Naive thymus-derived CD4-positive, alpha-beta T cell (primary cell): ENCODE measurements at regions not wholly inside any gene's neighbourhood (a gene's known extent, or its start where the extent isn't known, plus 50 kb on each side); places are given as distances from the start of the nearest gene placed in this dataset.

Source experiments
- ATAC-seq: fragments of 150-1000 bp; cut with Tn5 transposase; 2 replicates; pipeline ENCODE4 v1.10.0; 2021; ENCODE audit warnings: mild to moderate bottlenecking, moderate library complexity
- CTCF ChIA-PET: fragments of 350-600 bp; sonication (Branson Sonifier 250); formaldehyde crosslinking; loops from one replicate; lab custom pipeline; 2021; ENCODE audit warnings: antibody characterized with exemption; lab: Charles Lee
- POLR2A ChIA-PET: fragments of 350-600 bp; sonication (Branson Sonifier 250); formaldehyde crosslinking; loops from one replicate; lab custom pipeline; 2021; ENCODE audit warnings: antibody characterized with exemption, inconsistent platforms; lab: Charles Lee
- DNase-seq, 9 donors: peaks; one replicate each; pipeline versions ENCODE4 v3.0.0 to v3.0.0-alpha.2; 2020 to 2022; ENCODE audit warnings: mixed read lengths in 1 of 9
- H3K27ac ChIP-seq: one replicate; pipeline ENCODE4 v1.7.0; 2013; ENCODE audit warnings: mild to moderate bottlenecking, low read depth, low read length, moderate library complexity
- H3K27me3 ChIP-seq, 2 donors: one replicate each; pipeline ENCODE4 v1.7.0; 2013; ENCODE audit warnings: low read length in 2 of 2, mild to moderate bottlenecking in 2 of 2, moderate library complexity in 2 of 2; ENCODE audit not compliant: control insufficient read depth in 2 of 2, insufficient read depth in 2 of 2
- H3K36me3 ChIP-seq, 3 experiments: 1 replicate in 2 of 3; 2 replicates in 1 of 3; pipeline ENCODE4 v1.7.0; 2013; ENCODE audit warnings: low read length in 3 of 3, mild to moderate bottlenecking in 3 of 3, moderate library complexity in 1 of 3; ENCODE audit not compliant: insufficient read depth in 3 of 3, control insufficient read depth in 2 of 3
- H3K4me1 ChIP-seq, 2 donors: one replicate each; pipeline ENCODE4 v1.7.0; 2013; ENCODE audit warnings: low read length in 2 of 2, mild to moderate bottlenecking in 2 of 2, moderate library complexity in 1 of 2; ENCODE audit not compliant: control insufficient read depth in 2 of 2, insufficient read depth in 2 of 2
- H3K4me3 ChIP-seq: 2 replicates; pipeline ENCODE4 v1.7.0; 2013; ENCODE audit warnings: mild to moderate bottlenecking, low read length
- H3K9me3 ChIP-seq, 3 experiments: 1 replicate in 2 of 3; 2 replicates in 1 of 3; pipeline ENCODE4 v1.7.0; 2013; ENCODE audit warnings: low read length in 3 of 3; ENCODE audit not compliant: control insufficient read depth in 2 of 3
- H3K27ac Mint-ChIP-seq, 9 donors: one replicate each; pipeline ENCODE4 v1.8.0; 2020 to 2022; ENCODE audit warnings: mixed read lengths in 9 of 9, mild to moderate bottlenecking in 8 of 9, moderate library complexity in 5 of 9, inconsistent platforms in 2 of 9
- H3K27me3 Mint-ChIP-seq, 5 donors: one replicate each; pipeline ENCODE4 v1.8.0; 2021 to 2022; ENCODE audit warnings: mixed read lengths in 5 of 5, mild to moderate bottlenecking in 1 of 5
- H3K36me3 Mint-ChIP-seq, 5 donors: one replicate each; pipeline ENCODE4 v1.8.0; 2020 to 2022; ENCODE audit warnings: mixed read lengths in 5 of 5, mild to moderate bottlenecking in 3 of 5, inconsistent platforms in 1 of 5
- H3K4me1 Mint-ChIP-seq, 7 donors: one replicate each; pipeline ENCODE4 v1.8.0; 2020 to 2022; ENCODE audit warnings: mixed read lengths in 7 of 7, mild to moderate bottlenecking in 3 of 7, inconsistent platforms in 1 of 7
- H3K4me3 Mint-ChIP-seq, 10 donors: one replicate each; pipeline ENCODE4 v1.8.0; 2020 to 2022; ENCODE audit warnings: mild to moderate bottlenecking in 10 of 10, mixed read lengths in 10 of 10, moderate library complexity in 6 of 10, inconsistent platforms in 2 of 10
- H3K9me3 Mint-ChIP-seq, 11 donors: one replicate each; pipeline ENCODE4 v1.8.0; 2020 to 2022; ENCODE audit warnings: mixed read lengths in 11 of 11, mild to moderate bottlenecking in 4 of 11, inconsistent platforms in 1 of 11, moderate library complexity in 1 of 11
- intact Hi-C, 2 donors: fragments of 100-400 bp; cut with micrococcal nuclease; formaldehyde crosslinking; loops; one replicate each; pipeline ENCODE4 v1.15.1; 2023

DNA sequence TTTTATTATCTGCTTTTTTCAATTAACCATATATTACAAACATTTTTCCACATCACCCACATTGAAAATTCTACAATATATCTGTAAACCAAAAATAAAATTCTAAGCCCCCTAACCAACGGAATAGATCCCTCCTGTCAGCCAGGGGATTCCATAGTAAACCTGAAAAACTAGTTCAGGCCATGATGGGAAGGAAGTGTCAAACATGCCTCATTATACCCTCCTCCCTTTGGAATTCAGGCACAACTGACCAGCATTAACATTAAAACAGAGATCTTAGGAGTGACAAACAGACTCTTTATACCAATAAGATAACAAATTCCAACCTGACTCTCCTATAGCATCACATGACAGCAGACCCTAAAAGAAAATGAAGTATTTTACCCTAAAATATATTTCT is 113.7 kb upstream of the DMRT1 start:
- no peaks in the 10 kb centered on the region for H3K4me1 ChIP-seq
- H3K36me3 Mint-ChIP-seq = peaks cover 4 to 30% (median 13%) of the 10 kb centered on the region in 5 donors
- ATAC-seq (no peak), DNase-seq (no peak)
- H3K27me3 Mint-ChIP-seq = no peaks in the 10 kb centered on the region
- peaks cover 0 to 6% (median 0%) of the 10 kb centered on the region in 3 experiments for H3K36me3 ChIP-seq
- no peaks in the 10 kb centered on the region for H3K9me3 Mint-ChIP-seq
- intact Hi-C loops = no loop called here
- no peaks in the 10 kb centered on the region for H3K9me3 ChIP-seq
- H3K27me3 ChIP-seq = no peaks in the 10 kb centered on the region
- H3K4me1 Mint-ChIP-seq = peaks cover 0 to 7% (median 0%) of the 10 kb centered on the region in 7 donors
- no peak overlapping the region for H3K27ac Mint-ChIP-seq
- no peak overlapping the region for H3K4me3 Mint-ChIP-seq
- no peak overlapping the region for H3K27ac ChIP-seq
- CTCF ChIA-PET = no interaction called here
- POLR2A ChIA-PET = no interaction called here
- H3K4me3 ChIP-seq = no peak overlapping the region

DNA sequence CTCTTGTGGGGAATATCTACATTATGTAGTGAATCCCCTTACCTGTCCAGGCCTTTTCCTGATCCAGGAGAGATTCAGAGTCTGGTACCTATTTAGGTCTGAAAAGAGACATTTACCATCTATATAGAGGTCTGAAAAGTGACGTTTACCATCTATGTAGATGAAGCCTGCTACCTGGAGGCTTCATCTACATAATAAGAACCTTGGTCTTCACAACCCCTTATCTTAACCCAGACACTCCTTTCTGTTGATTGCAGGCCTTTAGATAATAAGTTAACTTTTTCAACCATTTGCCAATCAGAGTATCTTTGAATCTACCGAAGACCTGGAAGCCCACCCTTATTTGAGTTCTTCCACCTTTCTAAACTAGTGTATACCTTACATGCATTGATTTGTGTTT is 113.0 kb upstream of the DMRT1 start:
- Histone ChIP-seq H3K27ac (no peak overlapping the region), H3K4me1 (no peaks in the 10 kb centered on the region), H3K27me3 (no peaks in the 10 kb centered on the region), H3K4me3 (no peak overlapping the region), H3K9me3 (no peaks in the 10 kb centered on the region), H3K36me3 (peaks cover 0 to 6% (median 0%) of the 10 kb centered on the region in 3 experiments)
- Mint-ChIP-seq H3K27me3 (no peaks in the 10 kb centered on the region), H3K4me1 (peaks cover 0 to 7% (median 0%) of the 10 kb centered on the region in 7 donors), H3K4me3 (no peak overlapping the region), H3K27ac (no peak overlapping the region), H3K36me3 (peaks cover 4 to 27% (median 14%) of the 10 kb centered on the region in 5 donors), H3K9me3 (no peaks in the 10 kb centered on the region)
- POLR2A ChIA-PET = no interaction called here
- DNase-seq = no peak
- intact Hi-C loops = no loop called here
- CTCF ChIA-PET = no interaction called here
- no peak for ATAC-seq

DNA sequence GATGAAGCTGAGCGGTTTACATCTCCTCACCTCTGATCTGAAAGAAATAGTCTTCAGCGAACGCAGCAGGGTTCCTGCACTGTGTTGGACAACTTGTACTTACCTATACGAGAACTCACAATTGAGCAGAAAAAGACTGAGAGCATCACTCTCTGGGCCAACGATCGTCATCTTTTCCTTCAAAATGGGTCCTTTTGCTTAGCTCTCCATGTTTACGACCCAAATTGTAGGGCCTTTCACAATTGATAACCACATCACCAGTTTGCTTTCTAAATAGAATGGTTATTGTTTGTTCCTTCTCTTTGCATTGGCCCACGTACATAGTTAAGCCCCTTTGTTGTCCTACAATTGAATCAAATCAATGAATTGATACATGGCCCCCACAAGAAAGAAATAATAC is 110.0 kb upstream of the DMRT1 start:
- CTCF ChIA-PET = no interaction called here
- ATAC-seq = no peak

DNA sequence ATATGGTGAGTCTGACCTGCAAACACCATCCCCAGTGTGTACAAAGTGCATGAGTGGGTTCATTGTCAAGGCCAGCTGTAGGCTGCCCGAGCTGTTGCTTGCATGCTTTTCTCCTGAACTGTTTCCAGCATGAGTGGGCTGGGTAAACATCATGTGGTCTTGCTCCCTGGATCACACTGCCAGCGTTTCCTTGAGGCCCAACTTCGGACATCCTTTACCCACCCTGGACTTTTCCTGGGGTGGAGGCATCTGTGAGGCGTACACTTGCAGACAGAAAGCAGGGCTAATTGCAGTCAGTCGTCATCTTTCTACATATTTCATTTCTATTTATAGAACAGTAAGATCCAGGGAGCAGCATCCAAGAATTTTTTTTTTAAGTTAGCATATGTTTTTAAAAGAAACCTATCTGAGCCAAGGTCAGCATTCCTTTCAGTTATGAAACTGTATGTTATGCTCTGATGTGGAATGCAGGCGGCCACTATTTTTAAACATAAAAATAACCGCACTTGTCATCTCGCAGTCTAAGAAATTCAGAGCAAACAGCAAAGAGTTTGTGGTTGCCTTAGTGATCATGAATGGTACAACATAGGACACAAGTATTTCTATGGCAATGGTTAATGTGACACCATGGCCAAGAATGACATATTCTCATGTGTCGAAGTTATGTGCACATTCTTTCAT is 106.5 kb upstream of the DMRT1 start:
- Histone ChIP-seq H3K27ac (no peak overlapping the region), H3K9me3 (no peaks in the 10 kb centered on the region), H3K4me1 (no peaks in the 10 kb centered on the region), H3K27me3 (no peaks in the 10 kb centered on the region), H3K4me3 (no peak overlapping the region), H3K36me3 (peaks cover 0 to 35% (median 0%) of the 10 kb centered on the region in 3 experiments)
- intact Hi-C loops = no loop called here
- DNase-seq (no peak), ATAC-seq (no peak)
- Mint-ChIP-seq H3K4me3 (no peak overlapping the region), H3K9me3 (no peaks in the 10 kb centered on the region), H3K27ac (no peak overlapping the region), H3K27me3 (no peaks in the 10 kb centered on the region), H3K4me1 (peaks cover 0 to 1% (median 0%) of the 10 kb centered on the region in 7 donors), H3K36me3 (peaks cover 4 to 22% (median 14%) of the 10 kb centered on the region in 5 donors)
- ChIA-PET POLR2A (interaction anchor here (0.7 kb wide), 1 partner anchor 16 kb away, joined by 6 read pairs; no protein-coding TSS in a partner anchor), CTCF (interaction anchor here (0.6 kb wide), 1 partner anchor 9 kb away, joined by 6 read pairs; no protein-coding TSS in a partner anchor)

More for the DNA sequence above, 110.0 kb upstream of the DMRT1 start:
- Mint-ChIP-seq H3K36me3 (peaks cover 4 to 28% (median 14%) of the 10 kb centered on the region in 5 donors), H3K27ac (no peak overlapping the region), H3K27me3 (no peaks in the 10 kb centered on the region), H3K4me3 (no peak overlapping the region), H3K4me1 (peaks cover 0 to 7% (median 0%) of the 10 kb centered on the region in 7 donors), H3K9me3 (no peaks in the 10 kb centered on the region)
- Histone ChIP-seq H3K4me3 (no peak overlapping the region), H3K4me1 (no peaks in the 10 kb centered on the region), H3K27me3 (no peaks in the 10 kb centered on the region), H3K36me3 (peaks cover 0 to 15% (median 0%) of the 10 kb centered on the region in 3 experiments), H3K9me3 (no peaks in the 10 kb centered on the region), H3K27ac (no peak overlapping the region)
- intact Hi-C loops = no loop called here
- POLR2A ChIA-PET = no interaction called here
- DNase-seq = no peak

DNA sequence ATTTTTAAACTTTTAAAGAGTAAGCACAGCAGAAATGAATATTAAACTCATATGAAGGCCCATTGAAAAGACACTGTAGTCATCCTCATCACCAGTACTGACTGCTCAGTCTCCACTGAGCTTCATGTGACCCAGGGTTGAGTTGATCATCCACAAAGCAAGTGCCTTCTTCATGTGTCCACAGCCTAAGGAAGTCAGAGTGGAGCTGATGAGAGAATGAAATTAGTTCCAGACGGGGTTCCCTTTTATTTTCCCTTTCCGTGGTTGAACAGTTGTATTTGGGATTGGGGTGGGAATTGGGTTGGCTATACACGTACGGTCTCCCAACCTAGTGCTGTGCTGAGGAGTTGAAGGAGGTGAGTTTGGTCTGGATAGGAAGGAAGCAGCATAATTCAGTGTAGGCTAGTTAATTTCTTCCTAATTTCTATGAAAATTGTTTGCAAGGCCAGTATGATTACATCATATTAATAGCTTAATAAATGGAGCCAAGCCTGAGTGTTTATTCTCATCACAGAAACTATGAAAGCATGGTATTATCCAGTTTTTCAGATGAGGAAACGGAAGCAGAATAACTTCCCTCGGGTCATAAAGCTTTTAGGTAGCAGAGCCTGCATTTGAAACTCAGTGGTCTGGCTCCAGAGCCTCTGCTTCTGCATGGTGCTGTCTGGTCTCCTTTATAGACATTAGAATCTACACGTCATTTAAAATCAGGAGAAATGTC is 103.9 kb upstream of the DMRT1 start:
- no peaks in the 10 kb centered on the region for H3K9me3 ChIP-seq
- no peak overlapping the region for H3K4me3 ChIP-seq
- H3K4me1 ChIP-seq = no peaks in the 10 kb centered on the region
- ATAC-seq = no peak
- peaks cover 0 to 50% (median 0%) of the 10 kb centered on the region in 3 experiments for H3K36me3 ChIP-seq
- Mint-ChIP-seq H3K4me1 (peaks cover 0 to 1% (median 0%) of the 10 kb centered on the region in 7 donors), H3K27me3 (peaks cover 0 to 3% (median 0%) of the 10 kb centered on the region in 5 donors), H3K4me3 (no peak overlapping the region), H3K27ac (no peak overlapping the region), H3K36me3 (peaks cover 0 to 24% (median 12%) of the 10 kb centered on the region in 5 donors), H3K9me3 (no peaks in the 10 kb centered on the region)
- POLR2A ChIA-PET = no interaction called here
- H3K27me3 ChIP-seq = no peaks in the 10 kb centered on the region
- no peak overlapping the region for H3K27ac ChIP-seq
- DNase-seq = no peak
- CTCF ChIA-PET = no interaction called here
- intact Hi-C loops = no loop called here

DNA sequence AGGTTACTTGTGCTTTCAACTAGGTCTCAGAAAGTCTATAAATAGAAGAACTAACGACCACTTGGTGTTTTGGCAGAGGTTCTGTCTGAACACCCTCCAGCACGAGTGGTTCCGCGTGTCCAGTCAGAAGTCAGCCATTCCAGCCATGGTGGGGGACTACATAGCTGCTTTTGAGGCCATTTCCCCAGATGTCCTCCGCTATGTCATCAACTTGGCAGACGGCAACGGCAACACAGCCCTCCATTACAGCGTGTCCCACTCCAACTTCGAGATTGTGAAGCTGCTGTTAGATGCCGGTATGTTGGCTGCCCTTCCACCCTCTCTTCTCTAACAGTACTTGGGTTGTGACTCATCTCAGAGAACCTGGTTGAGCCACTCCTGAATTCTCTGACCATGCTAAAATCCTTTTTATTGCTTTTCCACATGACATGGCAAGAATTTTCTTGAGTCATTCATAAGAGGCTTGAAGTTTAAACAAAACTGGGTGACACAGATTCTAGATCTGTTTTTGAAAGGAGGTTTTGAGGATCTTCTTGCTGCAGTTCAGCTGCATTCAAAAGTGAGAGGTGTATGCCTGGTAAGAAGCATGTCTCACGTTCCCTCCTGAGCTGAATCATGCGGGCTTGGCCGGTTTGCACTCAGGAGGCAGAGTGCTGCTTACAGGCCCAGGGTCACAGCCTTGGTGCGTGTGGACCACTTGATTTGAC is 103.1 kb upstream of the DMRT1 start:
- no peak overlapping the region for H3K27ac ChIP-seq
- DNase-seq (no peak), ATAC-seq (no peak)
- intact Hi-C loops = no loop called here
- H3K4me3 ChIP-seq = no peak overlapping the region
- H3K27me3 ChIP-seq = no peaks in the 10 kb centered on the region
- H3K9me3 ChIP-seq = no peaks in the 10 kb centered on the region
- POLR2A ChIA-PET = no interaction called here
- H3K27me3 Mint-ChIP-seq = peaks cover 0 to 3% (median 0%) of the 10 kb centered on the region in 5 donors
- no peaks in the 10 kb centered on the region for H3K9me3 Mint-ChIP-seq
- peaks cover 0 to 31% (median 9%) of the 10 kb centered on the region in 5 donors for H3K36me3 Mint-ChIP-seq
- peaks cover 0 to 1% (median 0%) of the 10 kb centered on the region in 7 donors for H3K4me1 Mint-ChIP-seq
- CTCF ChIA-PET = no interaction called here
- H3K36me3 ChIP-seq = peaks cover 0 to 57% (median 0%) of the 10 kb centered on the region in 3 experiments
- H3K4me3 Mint-ChIP-seq = no peak overlapping the region
- H3K4me1 ChIP-seq = no peaks in the 10 kb centered on the region
- H3K27ac Mint-ChIP-seq = no peak overlapping the region
